Tibial artery (tissue), 4 donors: ENCODE measurements at regions not wholly inside any gene's neighbourhood (a gene's known extent, or its start where the extent isn't known, plus 50 kb on each side); places are given as distances from the start of the nearest gene placed in this dataset.
"Not testable (repeated sequence)": the region's sequence is repeated elsewhere in the genome, so short reads cannot be mapped to it uniquely, and the experiment has no call there.

ENCODE experiments used
- DNase-seq, 2 donors: peaks; one replicate each; pipeline ENCODE4 v3.0.0-alpha.2; 2019
- H3K27ac ChIP-seq, 2 donors: fragments of 200-600 bp; sonication (generic) in 1 of 2; 1 replicate in 1 of 2; 2 replicates in 1 of 2; pipeline ENCODE4 v1.5.1; 2018 to 2019; ENCODE audit warnings: mild to moderate bottlenecking in 1 of 2
- H3K27me3 ChIP-seq, 2 donors: fragments of 200-600 bp; sonication (generic) in 1 of 2; one replicate each; pipeline versions ENCODE4 v1.5.1 to v1.6.0; 2016 to 2019
- H3K36me3 ChIP-seq, 3 donors: fragments of 200-600 bp; sonication (generic) in 2 of 3; one replicate each; pipeline ENCODE4 v1.5.1; 2016 to 2019; ENCODE audit warnings: mild to moderate bottlenecking in 2 of 3
- H3K4me1 ChIP-seq, 4 donors: fragments of 200-600 bp; sonication (generic) in 2 of 4; 1 replicate in 3 of 4; 2 replicates in 1 of 4; pipeline ENCODE4 v1.5.1; 2016 to 2019
- H3K4me3 ChIP-seq, 2 donors: fragments of 200-600 bp; sonication (generic) in 1 of 2; 1 replicate in 1 of 2; 2 replicates in 1 of 2; pipeline ENCODE4 v1.5.1; 2018 to 2019; ENCODE audit warnings: mild to moderate bottlenecking in 2 of 2
- H3K9me3 ChIP-seq, 3 donors: fragments of 200-600 bp; sonication (generic) in 1 of 3; one replicate each; pipeline ENCODE4 v1.5.1; 2016 to 2019
- CTCF ChIP-seq, 2 experiments: fragments of 200-600 bp in 1 of 2; fragments of 450-650 bp in 1 of 2; IDR thresholded peaks; one replicate each; pipeline ENCODE4 v1.5.1; 2017 to 2019; ENCODE audit warnings: antibody characterized with exemption in 2 of 2, mild to moderate bottlenecking in 1 of 2, moderate library complexity in 1 of 2
- intact Hi-C: fragments of 100-400 bp; cut with DNase I; formaldehyde crosslinking; loops from one replicate; pipeline ENCODE4 v1.15.0; 2023; ENCODE audit warnings: low total_unique reads

GRCh38 chr14:76294876-76295275 lies 81.1 kb upstream of the ESRRB start:
- Histone ChIP-seq H3K36me3 (no peaks in the 10 kb centered on the region), H3K27me3 (no peaks in the 10 kb centered on the region), H3K27ac (no peak overlapping the region), H3K4me3 (no peak overlapping the region), H3K9me3 (no peaks in the 10 kb centered on the region), H3K4me1 (no peaks in the 10 kb centered on the region)
- TF ChIP-seq CTCF (IDR thresholded peaks at IDR 0.05): no peak
- DNase-seq: no peak
- intact Hi-C loops: no loop called here

- no peaks in the 10 kb centered on the region for H3K9me3 ChIP-seq
- no peak overlapping the region for H3K27ac ChIP-seq
- no peak for TF ChIP-seq CTCF (IDR thresholded peaks at IDR 0.05)
- H3K4me1 ChIP-seq: no peaks in the 10 kb centered on the region
- no peaks in the 10 kb centered on the region for H3K27me3 ChIP-seq
- DNase-seq: peak in 1 of 2 donors; percentile 7
- no peak overlapping the region for H3K4me3 ChIP-seq
- intact Hi-C loops: no loop called here
- H3K36me3 ChIP-seq: no peaks in the 10 kb centered on the region
Measured at GRCh38 chr14:76298896-76299295, 77.0 kb upstream of the ESRRB start.

GRCh38 chr14:76303188-76303587 lies 72.7 kb upstream of the ESRRB start:
- H3K4me3 ChIP-seq, H3K4me1 ChIP-seq, intact Hi-C loops, H3K27ac ChIP-seq, H3K9me3 ChIP-seq, H3K36me3 ChIP-seq, H3K27me3 ChIP-seq: not testable (repeated sequence)
- DNase-seq: peak in 1 of 2 donors; percentile 7

GRCh38 chr14:76304536-76305267 lies 71.2 kb upstream of the ESRRB start:
- intact Hi-C loops: no loop called here
- Histone ChIP-seq H3K36me3 (no peaks in the 10 kb centered on the region), H3K4me1 (peaks cover 0 to under 1% (median 0%) of the 10 kb centered on the region in 4 donors), H3K27ac (no peak overlapping the region), H3K4me3 (no peak overlapping the region), H3K27me3 (no peaks in the 10 kb centered on the region), H3K9me3 (no peaks in the 10 kb centered on the region)
- DNase-seq: peak in 1 of 2 donors; percentile 20
- no peak for TF ChIP-seq CTCF (IDR thresholded peaks at IDR 0.05)

GRCh38 chr14:76305268-76305826 lies 70.6 kb upstream of the ESRRB start:
- H3K4me1 ChIP-seq: peaks cover 0 to 7% (median 3%) of the 10 kb centered on the region in 4 donors
- DNase-seq: peak in 1 of 2 donors; percentile 51
- H3K9me3 ChIP-seq: no peaks in the 10 kb centered on the region
- no peaks in the 10 kb centered on the region for H3K36me3 ChIP-seq
- intact Hi-C loops: no loop called here
- no peak overlapping the region for H3K4me3 ChIP-seq
- no peak for TF ChIP-seq CTCF (IDR thresholded peaks at IDR 0.05)
- no peak overlapping the region for H3K27ac ChIP-seq
- no peaks in the 10 kb centered on the region for H3K27me3 ChIP-seq

GRCh38 chr14:76306131-76306530 lies 69.8 kb upstream of the ESRRB start:
- DNase-seq: no peak
- intact Hi-C loops: no loop called here
- Histone ChIP-seq H3K4me1 (peaks cover 0 to 15% (median 4%) of the 10 kb centered on the region in 4 donors), H3K4me3 (no peak overlapping the region), H3K9me3 (no peaks in the 10 kb centered on the region), H3K27ac (no peak overlapping the region), H3K36me3 (no peaks in the 10 kb centered on the region), H3K27me3 (no peaks in the 10 kb centered on the region)
- no peak for TF ChIP-seq CTCF (IDR thresholded peaks at IDR 0.05)
